HG02623 (cell line): ENCODE measurements at regions not wholly inside any gene's neighbourhood (a gene's known extent, or its start where the extent isn't known, plus 50 kb on each side); places are given as distances from the start of the nearest gene placed in this dataset.

Experiments
- ATAC-seq: cut with Tn5 transposase; IDR thresholded peaks from one replicate; pipeline ENCODE4 v1.9.1; 2021; ENCODE audit warnings: moderate library complexity; ENCODE audit not compliant: unreplicated experiment

GRCh38 chr12:4108803-4109345 lies 164.7 kb upstream of the CCND2 start:
- no peak for ATAC-seq

GRCh38 chr12:4107911-4108697 lies 165.5 kb upstream of the CCND2 start:
- no peak for ATAC-seq

- peak; percentile 76 for ATAC-seq
Observed at GRCh38 chr12:4107436-4107878, 166.1 kb upstream of the CCND2 start.

GRCh38 chr12:4106621-4107020 lies 166.9 kb upstream of the CCND2 start:
- no peak for ATAC-seq

DNA sequence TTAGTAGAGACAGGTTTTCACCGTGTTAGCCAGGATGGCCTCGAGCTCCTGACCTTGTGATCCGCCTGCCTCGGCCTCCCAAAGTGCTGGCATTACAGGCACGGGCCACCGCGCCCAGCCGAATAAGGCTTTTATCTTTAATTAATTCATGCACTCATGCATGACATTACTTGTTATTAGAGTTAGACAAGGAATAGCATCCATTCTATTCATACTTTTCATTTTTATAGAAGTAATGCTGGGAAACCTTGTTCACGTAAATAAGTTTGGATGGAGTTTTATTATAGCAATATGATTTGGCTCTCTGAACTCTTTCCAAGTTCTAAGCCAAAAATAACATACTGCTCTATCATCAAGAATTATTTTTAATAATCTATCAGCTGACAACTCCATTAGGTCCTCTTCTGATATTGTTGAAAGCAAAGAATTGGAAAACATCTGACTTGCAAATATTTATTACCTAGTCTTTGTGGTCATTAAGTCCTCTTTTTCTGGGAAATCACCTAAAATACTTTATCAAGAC lies 168.8 kb upstream of the CCND2 start:
- no peak for ATAC-seq

- ATAC-seq: no peak
Observed at GRCh38 chr12:4099276-4099675, 174.3 kb upstream of the CCND2 start.

- ATAC-seq: no peak
Observed at GRCh38 chr12:4091016-4091743, 182.4 kb upstream of the CCND2 start.

DNA sequence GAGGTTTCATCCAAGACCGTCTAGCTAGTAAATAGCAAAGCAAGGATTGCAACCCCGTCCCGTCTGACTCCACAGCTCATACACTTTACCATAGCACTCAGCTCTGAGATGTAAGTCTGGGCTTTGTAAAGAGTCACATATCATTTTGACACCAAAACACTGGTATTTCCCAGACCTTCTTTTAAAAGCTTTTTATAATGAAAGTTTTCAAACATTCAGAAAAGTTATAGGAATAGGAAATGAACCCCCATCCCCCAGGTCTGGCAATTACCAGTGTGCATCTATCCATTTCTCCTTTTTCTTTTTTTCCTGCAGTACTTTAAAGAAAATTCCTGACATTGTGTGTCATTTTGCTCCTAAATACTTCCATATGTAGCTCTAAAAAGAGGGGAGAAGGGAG lies 183.6 kb upstream of the CCND2 start:
- ATAC-seq: no peak

DNA sequence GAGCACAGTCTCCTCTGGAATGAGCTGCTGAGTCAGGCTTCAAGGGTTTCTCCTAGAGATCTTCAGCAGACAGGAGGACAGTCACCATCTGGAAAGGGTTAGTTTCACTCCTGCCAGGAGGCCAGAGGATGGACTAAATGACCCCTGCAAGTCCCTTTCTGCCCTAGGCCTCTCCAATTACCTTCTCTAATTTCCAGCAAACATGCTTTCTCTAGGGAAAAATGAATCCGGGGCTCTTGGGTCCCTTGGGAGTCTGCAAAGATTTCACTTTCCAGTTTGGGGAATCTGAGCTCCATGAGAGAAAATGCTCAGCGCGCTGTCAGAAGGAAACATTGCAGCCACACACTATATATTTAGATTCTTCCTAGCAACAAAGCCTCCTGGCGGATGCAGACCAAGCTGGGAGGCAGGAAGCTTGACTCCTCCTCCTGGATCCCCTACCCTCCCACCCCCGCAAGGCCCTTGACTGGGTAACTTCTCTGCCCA lies 184.4 kb upstream of the CCND2 start:
- no peak for ATAC-seq

DNA sequence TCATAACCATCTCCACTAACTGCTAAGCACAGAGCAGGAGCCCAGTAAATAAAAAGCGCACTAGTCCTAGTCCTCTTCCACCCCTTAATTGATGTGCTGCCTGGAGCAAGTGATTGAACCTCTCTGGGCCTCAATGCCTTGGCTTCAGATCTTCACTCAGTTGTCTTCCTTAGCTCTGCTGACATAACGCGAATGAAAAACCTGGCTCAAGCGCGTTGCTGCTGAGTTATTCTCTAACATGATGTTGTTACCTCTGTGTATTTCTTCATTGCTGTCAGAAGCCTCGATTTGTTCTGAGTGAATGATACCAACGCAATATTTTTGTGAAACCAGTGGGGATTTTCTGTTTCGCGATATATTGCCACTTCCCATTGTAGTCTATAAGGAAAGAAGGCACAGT lies 185.1 kb upstream of the CCND2 start:
- ATAC-seq: no peak

- no peak for ATAC-seq
Observed at GRCh38 chr12:4086481-4086880, 187.1 kb upstream of the CCND2 start.

DNA sequence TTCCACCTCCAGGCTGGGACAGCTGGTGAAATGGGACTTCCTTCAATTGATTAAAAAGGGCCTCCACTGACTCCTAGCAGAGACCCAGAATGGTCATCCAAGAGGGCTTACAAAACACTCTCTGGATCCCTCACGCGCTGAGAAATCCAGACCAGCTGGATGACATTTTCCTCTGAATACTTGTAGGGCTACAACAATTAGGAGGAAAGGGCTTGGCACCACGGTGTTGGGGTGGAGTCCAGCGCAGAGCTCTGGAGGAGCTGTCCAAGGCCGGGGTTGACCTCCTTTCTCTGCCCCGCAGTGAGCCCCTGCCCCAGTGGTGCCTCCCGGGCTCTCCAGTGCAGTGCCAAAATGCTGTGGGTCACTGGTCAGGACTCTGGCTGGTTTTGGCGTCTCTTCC lies 189.0 kb upstream of the CCND2 start:
- no peak for ATAC-seq

- no peak for ATAC-seq
Observed at GRCh38 chr12:4082809-4083403, 190.7 kb upstream of the CCND2 start.

DNA sequence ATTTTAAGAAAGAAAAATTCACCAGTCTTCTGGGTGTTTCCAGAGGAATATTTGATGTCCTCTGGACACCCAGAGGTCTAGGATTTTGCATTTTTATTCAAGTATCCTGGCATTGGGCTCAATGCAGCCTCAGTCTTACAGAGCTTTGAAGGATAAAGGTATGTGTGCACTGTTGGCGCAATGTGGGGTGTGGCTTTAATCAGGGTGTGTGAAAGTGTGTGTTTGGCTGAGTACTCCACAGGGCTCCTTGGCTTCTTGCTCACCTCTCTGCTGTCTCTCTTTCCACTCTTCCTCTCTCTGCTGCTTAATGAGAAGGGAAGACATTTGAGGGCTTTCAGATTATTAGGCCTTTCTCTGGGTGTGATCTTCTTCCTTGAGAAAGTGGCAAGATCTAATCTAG lies 193.3 kb upstream of the CCND2 start:
- ATAC-seq: no peak

DNA sequence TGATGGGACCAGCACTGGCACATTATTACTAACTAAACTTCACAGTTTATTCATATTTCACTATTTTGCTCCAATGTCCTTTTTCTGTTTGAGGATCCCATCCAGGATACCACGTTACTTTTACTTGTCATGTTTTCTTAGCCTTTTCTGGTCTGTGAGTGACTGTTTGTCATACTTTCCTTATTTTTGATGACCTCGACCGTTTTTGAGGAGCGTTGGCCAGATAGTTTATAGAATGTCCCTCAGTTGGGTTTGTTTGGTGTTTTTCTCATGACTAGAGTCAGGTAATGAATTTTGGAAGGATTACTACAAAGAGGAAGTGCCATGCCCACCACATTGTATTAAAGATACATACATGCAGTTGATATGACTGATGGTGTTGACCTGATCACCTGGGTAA lies 199.4 kb upstream of the CCND2 start:
- ATAC-seq: no peak

DNA sequence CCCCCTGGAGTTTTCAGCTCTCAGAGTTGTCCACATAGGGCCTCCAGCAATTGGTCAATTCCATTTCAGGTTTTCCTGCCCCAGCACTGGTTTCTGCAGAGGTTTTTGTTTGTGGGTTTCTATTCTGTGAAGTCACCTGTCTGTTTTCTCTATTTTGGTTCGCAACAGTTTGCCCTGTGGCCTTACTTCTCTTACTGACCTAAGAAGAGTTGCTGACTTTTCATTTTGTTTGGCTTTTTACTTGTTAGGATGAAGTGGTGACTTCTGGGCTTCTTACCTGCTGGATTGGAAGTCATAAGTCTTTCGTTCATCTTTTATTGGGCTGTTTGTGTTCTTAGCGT lies 196.4 kb upstream of the PARP11 start:
- ATAC-seq: no peak

DNA sequence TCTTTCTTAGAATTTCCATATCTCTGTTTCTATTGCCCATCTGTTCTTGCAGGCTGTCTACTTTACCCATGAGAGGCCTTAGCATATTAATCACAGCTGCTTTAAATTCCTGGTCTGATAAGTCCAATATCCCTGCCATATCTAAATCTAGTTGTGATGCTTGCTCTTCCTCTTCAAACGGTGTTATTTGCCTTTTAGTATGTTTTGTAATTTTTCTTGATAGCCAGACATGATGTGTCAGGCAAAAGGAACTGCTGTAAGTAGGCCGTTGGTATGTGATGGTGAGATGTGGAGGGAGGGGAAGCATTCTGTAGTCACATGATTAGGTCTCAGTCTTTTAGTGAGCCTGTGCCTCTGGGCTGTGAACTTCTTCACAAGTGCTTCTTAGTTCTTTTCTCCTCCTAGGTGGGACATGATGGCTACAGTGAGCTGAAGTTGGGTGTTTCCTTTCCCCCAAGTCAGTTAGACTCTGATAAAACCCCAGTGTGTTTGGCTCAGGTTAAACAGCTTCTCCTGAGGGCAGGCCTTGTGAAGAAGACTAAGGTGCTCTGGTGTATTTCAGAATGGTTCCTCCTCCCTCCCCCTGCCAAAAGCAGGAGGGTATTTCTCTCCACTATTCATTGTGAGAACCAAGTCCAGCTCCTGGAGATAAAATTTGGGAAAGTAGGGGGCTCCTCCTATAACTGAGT lies 195.9 kb upstream of the PARP11 start:
- no peak for ATAC-seq

- no peak for ATAC-seq
Observed at GRCh38 chr12:4064008-4064407, 190.8 kb upstream of the PARP11 start.

- no peak for ATAC-seq
Observed at GRCh38 chr12:4059898-4060568, 186.8 kb upstream of the PARP11 start.
